Pancreas (tissue), 10 donors: ENCODE measurements at regions not wholly inside any gene's neighbourhood (a gene's known extent, or its start where the extent isn't known, plus 50 kb on each side); places are given as distances from the start of the nearest gene placed in this dataset.
A peak's percentile ranks its signal among the peaks of the same experiment; 100 is the strongest.

ENCODE experiments used
- ATAC-seq, 4 donors: fragments of 200-7000 bp; cut with Tn5 transposase; one replicate each; pipeline versions ENCODE4 v1.8.0 to v1.9.1; 2020; ENCODE audit warnings: mild to moderate bottlenecking in 4 of 4, moderate library complexity in 4 of 4
- DNase-seq, 6 donors: peaks; one replicate each; pipeline ENCODE4 v3.0.0-alpha.2; 2020
- FAIRE-seq: peaks from 2 replicates; lab custom pipeline; 2012; peaks lifted over from hg19 to GRCh38; lab: Jason Lieb, UNC
- H3K27ac ChIP-seq, 4 donors: fragments of 200-600 bp; sonication (generic); 1 replicate in 3 of 4; 2 replicates in 1 of 4; pipeline versions ENCODE4 v1.5.0 to v1.8.0; 2020
- H3K27me3 ChIP-seq, 4 donors: fragments of 200-600 bp; one replicate each; pipeline ENCODE4 v1.8.0; 2021
- H3K36me3 ChIP-seq, 3 donors: fragments of 200-600 bp; sonication (generic) in 1 of 3; one replicate each; pipeline versions ENCODE4 v1.5.0 to v1.8.0; 2020 to 2021
- H3K4me1 ChIP-seq, 3 donors: fragments of 200-600 bp; one replicate each; pipeline ENCODE4 v1.8.0; 2021
- H3K4me3 ChIP-seq, 4 donors: fragments of 200-600 bp; sonication (generic) in 2 of 4; one replicate each; pipeline versions ENCODE4 v1.5.0 to v1.8.0; 2020 to 2021
- H3K9me3 ChIP-seq, 4 donors: fragments of 200-600 bp; one replicate each; pipeline ENCODE4 v1.8.0; 2021
- CTCF ChIP-seq, 4 donors: fragments of 200-600 bp; sonication (generic) in 3 of 4; IDR thresholded peaks; one replicate each; pipeline versions ENCODE4 v1.5.0 to v1.8.0; 2021; ENCODE audit warnings: antibody characterized with exemption in 4 of 4
- WGBS, 2 donors: extraction: QIAGEN DNeasy Blood & Tissue Kit; methylation state at CpG; one replicate each; pipeline ENCODE4 v1.1.7; 2013; 5-methylcytosine and 5-hydroxymethylcytosine counted together
- intact Hi-C, 3 donors: fragments of 100-400 bp; cut with DNase I; formaldehyde crosslinking; loops; one replicate each; pipeline versions ENCODE4 v1.11.1 to v1.14.2; 2022
- donor health status: healthy with polysubstance abuse.
- donor health status: DM: no; HTN: no; CAD: no; lungs with moderate emphysema.
- donor health status: DM: no; HTN: no; CAD: no.
- donor health status: control.
- donor health status: control.
- donor health status: Bipolar disorder and iron deficiency.
- donor health status: DM: yes; HTN: yes; CAD: no.
- donor health status: DM: no; HTN: no; CAD: no.
- donor health status: DM: no; HTN: no; CAD: no.
- donor health status: DM: yes; HTN: yes; CAD: no.

GRCh38 chr6:131399433-131399832 lies 173.6 kb upstream of the ARG1 start:
- Histone ChIP-seq H3K4me1 (peaks cover 0 to 6% (median 0%) of the 10 kb centered on the region in 3 donors), H3K27me3 (no peaks in the 10 kb centered on the region), H3K4me3 (no peak overlapping the region), H3K9me3 (no peaks in the 10 kb centered on the region), H3K27ac (peak overlapping the region in 2 of 4 donors; percentile 11 to 67), H3K36me3 (no peaks in the 10 kb centered on the region)
- DNase-seq (no peak), ATAC-seq (no peak), FAIRE-seq (no peak)
- intact Hi-C loops = no loop called here
- TF ChIP-seq CTCF (IDR thresholded peaks at IDR 0.05) = no peak
- 54 to 57% methylated on average over 4 of the region's 4 CpGs for WGBS, 2 donors

- Histone ChIP-seq H3K4me3 (no peak overlapping the region), H3K36me3 (no peaks in the 10 kb centered on the region), H3K4me1 (peaks cover 0 to 6% (median 0%) of the 10 kb centered on the region in 3 donors), H3K9me3 (no peaks in the 10 kb centered on the region), H3K27me3 (no peaks in the 10 kb centered on the region), H3K27ac (peak overlapping the region in 2 of 4 donors; percentile 11 to 67)
- DNase-seq (no peak), FAIRE-seq (no peak), ATAC-seq (peak in 2 of 4 donors; percentile 18 to 53)
- intact Hi-C loops = no loop called here
- no peak for TF ChIP-seq CTCF (IDR thresholded peaks at IDR 0.05)
- WGBS, 2 donors = 59 to 62% methylated on average over 1 of the region's 1 CpG
Measured at GRCh38 chr6:131400054-131400778, 172.8 kb upstream of the ARG1 start.

DNA sequence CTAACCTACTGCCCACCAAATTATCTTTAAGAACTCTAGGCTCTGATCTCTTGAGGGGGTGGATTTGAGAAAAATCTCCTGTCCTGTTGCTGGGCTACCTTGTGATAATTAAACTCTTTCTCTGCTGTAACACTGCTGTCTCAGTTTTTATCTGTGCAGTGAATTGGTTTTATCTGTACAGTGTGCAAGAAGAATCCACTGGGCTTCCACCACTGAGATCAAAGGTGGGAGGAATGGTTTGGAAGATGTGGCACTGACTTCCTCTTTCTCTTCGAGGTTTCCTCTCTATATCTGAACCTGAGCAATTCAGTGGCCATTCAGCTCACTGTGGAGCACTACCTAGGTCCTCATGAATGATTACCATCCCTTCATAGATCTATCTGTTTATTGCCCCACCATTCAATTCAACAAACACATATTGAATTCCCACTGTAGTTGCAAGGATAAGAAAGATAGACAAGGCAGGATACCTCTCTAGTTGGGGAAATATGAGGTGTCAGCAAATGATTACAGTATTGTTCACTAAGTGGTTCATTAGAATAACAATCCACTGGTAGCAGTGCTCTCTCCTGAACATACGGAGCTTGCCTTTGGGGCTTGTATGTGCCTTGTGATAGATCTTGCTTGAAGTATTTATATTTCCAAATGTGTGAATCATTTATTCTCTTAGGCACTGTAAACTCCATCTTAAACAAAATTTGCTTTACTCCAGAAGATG lies 172.1 kb upstream of the ARG1 start:
- Histone ChIP-seq H3K9me3 (no peaks in the 10 kb centered on the region), H3K4me1 (peaks cover 0 to 6% (median 0%) of the 10 kb centered on the region in 3 donors), H3K36me3 (no peaks in the 10 kb centered on the region), H3K27me3 (no peaks in the 10 kb centered on the region), H3K4me3 (no peak overlapping the region), H3K27ac (peak overlapping the region in 1 of 4 donors; percentile 67)
- 68 to 84% methylated on average over 2 of the region's 2 CpGs for WGBS, 2 donors
- FAIRE-seq (no peak), ATAC-seq (no peak), DNase-seq (no peak)
- no peak for TF ChIP-seq CTCF (IDR thresholded peaks at IDR 0.05)
- intact Hi-C loops = no loop called here

DNA sequence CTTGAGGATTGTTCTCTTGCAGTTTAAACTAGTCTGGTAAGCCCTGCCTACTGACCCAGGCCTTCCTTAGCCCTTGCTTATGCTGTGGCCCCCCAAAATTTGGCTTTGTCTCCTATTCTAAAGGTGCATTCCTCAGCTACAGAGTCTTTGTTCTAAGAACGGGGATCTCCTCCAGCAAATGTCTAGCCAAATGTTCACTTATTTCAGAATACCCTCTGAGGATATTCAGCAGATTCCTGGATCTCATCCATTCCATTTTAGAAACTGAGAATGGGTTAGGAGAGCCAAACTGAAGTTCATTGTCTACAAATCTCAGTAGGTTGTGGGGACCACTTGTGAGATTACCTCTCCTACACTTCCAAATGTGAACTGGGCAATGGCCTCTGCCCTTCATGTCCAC lies 164.2 kb upstream of the ARG1 start:
- intact Hi-C loops = no loop called here
- no peak overlapping the region for H3K27ac ChIP-seq
- no peak for FAIRE-seq
- WGBS, 2 donors = 77 to 83% methylated on average over 1 of the region's 1 CpG
- H3K4me1 ChIP-seq = no peaks in the 10 kb centered on the region
- DNase-seq = no peak
- no peaks in the 10 kb centered on the region for H3K27me3 ChIP-seq
- no peaks in the 10 kb centered on the region for H3K36me3 ChIP-seq
- no peak overlapping the region for H3K4me3 ChIP-seq
- ATAC-seq = no peak
- H3K9me3 ChIP-seq = no peaks in the 10 kb centered on the region
- no peak for TF ChIP-seq CTCF (IDR thresholded peaks at IDR 0.05)

GRCh38 chr6:131410785-131411184 lies 162.2 kb upstream of the ARG1 start:
- ATAC-seq = no peak
- no peaks in the 10 kb centered on the region for H3K27me3 ChIP-seq
- peaks cover 0 to 6% (median 0%) of the 10 kb centered on the region in 3 donors for H3K4me1 ChIP-seq
- intact Hi-C loops = no loop called here
- WGBS, 2 donors = 57 to 77% methylated on average over 1 of the region's 1 CpG
- no peak overlapping the region for H3K27ac ChIP-seq
- FAIRE-seq = no peak
- no peak for DNase-seq
- TF ChIP-seq CTCF (IDR thresholded peaks at IDR 0.05) = no peak
- H3K4me3 ChIP-seq = no peak overlapping the region
- no peaks in the 10 kb centered on the region for H3K36me3 ChIP-seq
- H3K9me3 ChIP-seq = no peaks in the 10 kb centered on the region
